HG02678 (cell line): ENCODE measurements at regions not wholly inside any gene's neighbourhood (a gene's known extent, or its start where the extent isn't known, plus 50 kb on each side); places are given as distances from the start of the nearest gene placed in this dataset.
A peak's percentile ranks its signal among the peaks of the same experiment; 100 is the strongest.

Source experiments
- ATAC-seq: cut with Tn5 transposase; IDR thresholded peaks from one replicate; pipeline ENCODE4 v1.9.1; 2021; ENCODE audit warnings: mild to moderate bottlenecking, moderate library complexity; ENCODE audit not compliant: unreplicated experiment

- peak; percentile 44 for ATAC-seq
Observed at GRCh38 chr3:5426094-5426883, 238.8 kb downstream of the EDEM1 start.

- no peak for ATAC-seq
Observed at GRCh38 chr3:5427021-5427420, 239.5 kb downstream of the EDEM1 start.

GRCh38 chr3:5427938-5428337 is 240.4 kb downstream of the EDEM1 start:
- ATAC-seq = no peak

GRCh38 chr3:5428607-5429516 is 241.4 kb downstream of the EDEM1 start:
- peak; percentile 88 for ATAC-seq

- no peak for ATAC-seq
Observed at GRCh38 chr3:5429517-5429890, 242.0 kb downstream of the EDEM1 start.

- no peak for ATAC-seq
Observed at GRCh38 chr3:5430701-5431100, 243.2 kb downstream of the EDEM1 start.

GRCh38 chr3:5431146-5431545 is 243.6 kb downstream of the EDEM1 start:
- no peak for ATAC-seq

GRCh38 chr3:5431811-5432378 is 244.4 kb downstream of the EDEM1 start:
- ATAC-seq = no peak

GRCh38 chr3:5437296-5437782 is 249.8 kb downstream of the EDEM1 start:
- no peak for ATAC-seq

- no peak for ATAC-seq
Observed at GRCh38 chr3:5437783-5438323, 250.3 kb downstream of the EDEM1 start.

GRCh38 chr3:5441401-5441800 is 253.9 kb downstream of the EDEM1 start:
- ATAC-seq = no peak

GRCh38 chr3:5442106-5442785 is 254.7 kb downstream of the EDEM1 start:
- no peak for ATAC-seq

- no peak for ATAC-seq
Observed at GRCh38 chr3:5442786-5443138, 255.3 kb downstream of the EDEM1 start.

- no peak for ATAC-seq
Observed at GRCh38 chr3:5444253-5444652, 256.7 kb downstream of the EDEM1 start.

GRCh38 chr3:5445676-5446201 is 258.2 kb downstream of the EDEM1 start:
- no peak for ATAC-seq

GRCh38 chr3:5448246-5448645 is 260.7 kb downstream of the EDEM1 start:
- ATAC-seq = no peak

GRCh38 chr3:5448816-5449215 is 261.3 kb downstream of the EDEM1 start:
- no peak for ATAC-seq

- peak; percentile 73 for ATAC-seq
Observed at GRCh38 chr3:5456199-5456598, 268.7 kb downstream of the EDEM1 start.

GRCh38 chr3:5458526-5458925 is 271.0 kb downstream of the EDEM1 start:
- ATAC-seq = no peak

- no peak for ATAC-seq
Observed at GRCh38 chr3:5462086-5462485, 274.6 kb downstream of the EDEM1 start.
